ENCODE measurements at regions not wholly inside any gene's neighbourhood (a gene's known extent, or its start where the extent isn't known, plus 50 kb on each side); places are given as distances from the start of the nearest gene placed in this dataset.
"Not testable (repeated sequence)": the region's sequence is repeated elsewhere in the genome, so short reads cannot be mapped to it uniquely, and the experiment has no call there.

DNA sequence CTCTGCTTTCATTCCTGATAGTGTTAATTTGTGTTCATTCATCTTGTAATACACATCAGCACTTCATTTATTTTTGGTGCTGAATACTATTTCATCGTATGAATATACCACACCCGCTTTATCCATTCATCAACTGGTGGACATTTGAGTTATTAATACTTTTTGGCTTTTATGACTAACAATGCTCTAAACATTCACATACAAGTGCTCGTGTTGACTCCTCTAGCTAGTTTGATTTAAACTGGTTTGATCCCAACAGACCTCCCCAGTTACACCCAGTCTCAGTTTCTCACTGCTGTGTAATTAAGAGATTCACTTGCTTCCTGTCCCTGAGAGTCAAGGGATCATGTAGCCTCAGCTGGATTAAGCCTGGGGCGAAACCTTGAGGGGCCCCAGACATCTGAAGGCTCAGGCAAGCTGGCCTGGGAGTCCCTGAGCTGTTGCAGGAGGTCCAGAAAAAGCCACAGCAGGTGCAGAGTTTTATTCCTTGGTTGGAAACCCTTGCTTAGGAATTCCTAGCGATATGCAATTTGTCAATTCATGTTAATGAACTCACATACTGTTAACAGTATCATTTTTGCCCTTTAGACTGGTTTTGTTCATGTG, 52.8 kb upstream of the CLDN24 start:
- no peak overlapping the region for H3K4me3 ChIP-seq (ENCODE audit: low read depth, low read length)
- DNase-seq (ENCODE audit: low read depth) = no peak
- TF ChIP-seq, protein P1, sequence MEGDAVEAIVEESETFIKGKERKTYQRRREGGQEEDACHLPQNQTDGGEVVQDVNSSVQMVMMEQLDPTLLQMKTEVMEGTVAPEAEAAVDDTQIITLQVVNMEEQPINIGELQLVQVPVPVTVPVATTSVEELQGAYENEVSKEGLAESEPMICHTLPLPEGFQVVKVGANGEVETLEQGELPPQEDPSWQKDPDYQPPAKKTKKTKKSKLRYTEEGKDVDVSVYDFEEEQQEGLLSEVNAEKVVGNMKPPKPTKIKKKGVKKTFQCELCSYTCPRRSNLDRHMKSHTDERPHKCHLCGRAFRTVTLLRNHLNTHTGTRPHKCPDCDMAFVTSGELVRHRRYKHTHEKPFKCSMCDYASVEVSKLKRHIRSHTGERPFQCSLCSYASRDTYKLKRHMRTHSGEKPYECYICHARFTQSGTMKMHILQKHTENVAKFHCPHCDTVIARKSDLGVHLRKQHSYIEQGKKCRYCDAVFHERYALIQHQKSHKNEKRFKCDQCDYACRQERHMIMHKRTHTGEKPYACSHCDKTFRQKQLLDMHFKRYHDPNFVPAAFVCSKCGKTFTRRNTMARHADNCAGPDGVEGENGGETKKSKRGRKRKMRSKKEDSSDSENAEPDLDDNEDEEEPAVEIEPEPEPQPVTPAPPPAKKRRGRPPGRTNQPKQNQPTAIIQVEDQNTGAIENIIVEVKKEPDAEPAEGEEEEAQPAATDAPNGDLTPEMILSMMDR (conservative IDR thresholded peaks at IDR 0.05; ENCODE audit: low read depth, low read length) = no peak

DNA sequence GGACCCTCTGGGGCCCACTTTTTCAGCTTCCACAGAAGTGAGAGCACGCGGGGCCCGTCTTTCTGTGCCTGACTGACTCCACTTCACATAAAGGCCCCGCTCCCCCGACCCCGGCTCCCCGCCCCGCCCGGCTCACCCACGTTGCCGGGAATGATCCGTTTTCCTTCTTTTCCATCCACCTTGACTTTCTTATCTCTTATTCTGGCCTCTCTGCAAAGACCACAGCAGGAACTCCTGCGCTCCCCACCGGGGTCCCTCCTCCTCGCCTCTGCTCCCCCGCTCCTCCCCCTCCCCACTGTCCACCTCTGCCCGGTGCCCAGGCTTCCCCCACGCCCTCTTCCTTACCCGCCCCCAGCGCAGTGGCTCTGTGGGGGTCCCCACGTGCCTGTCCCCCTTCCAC, 54.2 kb upstream of the CLDN24 start:
- TF ChIP-seq, protein P1 (conservative IDR thresholded peaks at IDR 0.05; ENCODE audit: low read depth, low read length) = no peak

GRCh38 chr4:183377491-183377890, 55.3 kb upstream of the CLDN24 start:
- H3K4me3 ChIP-seq (ENCODE audit: low read depth, low read length) = no peak overlapping the region
- no peak for DNase-seq (ENCODE audit: low read depth)
- TF ChIP-seq, protein P1 (conservative IDR thresholded peaks at IDR 0.05; ENCODE audit: low read depth, low read length) = no peak

More for the DNA sequence above, 54.2 kb upstream of the CLDN24 start:
- no peak for DNase-seq (ENCODE audit: low read depth)
- H3K4me3 ChIP-seq (ENCODE audit: low read depth, low read length) = peak overlapping the region; percentile 36

DNA sequence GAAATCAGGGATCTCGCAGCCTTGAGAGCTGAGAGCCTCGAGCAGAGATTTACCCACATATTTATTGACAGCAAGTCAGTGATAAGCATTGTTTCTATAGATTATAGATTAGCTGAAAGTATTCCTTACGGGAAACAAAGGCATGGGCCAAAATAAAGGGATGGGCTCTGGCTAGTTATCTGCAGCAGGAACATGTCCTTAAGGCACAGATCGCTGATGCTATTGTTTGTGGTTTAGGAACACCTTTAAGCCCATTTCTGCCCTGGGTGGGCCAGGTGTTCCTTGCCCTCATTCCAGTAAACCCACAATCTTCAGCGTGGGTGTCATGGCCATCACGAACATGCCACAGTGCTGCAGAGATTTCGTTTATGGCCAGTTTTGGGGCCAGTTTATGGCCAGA, 56.1 kb upstream of the CLDN24 start:
- H3K4me3 ChIP-seq (ENCODE audit: low read depth, low read length); DNase-seq (ENCODE audit: low read depth): not testable (repeated sequence)

DNA sequence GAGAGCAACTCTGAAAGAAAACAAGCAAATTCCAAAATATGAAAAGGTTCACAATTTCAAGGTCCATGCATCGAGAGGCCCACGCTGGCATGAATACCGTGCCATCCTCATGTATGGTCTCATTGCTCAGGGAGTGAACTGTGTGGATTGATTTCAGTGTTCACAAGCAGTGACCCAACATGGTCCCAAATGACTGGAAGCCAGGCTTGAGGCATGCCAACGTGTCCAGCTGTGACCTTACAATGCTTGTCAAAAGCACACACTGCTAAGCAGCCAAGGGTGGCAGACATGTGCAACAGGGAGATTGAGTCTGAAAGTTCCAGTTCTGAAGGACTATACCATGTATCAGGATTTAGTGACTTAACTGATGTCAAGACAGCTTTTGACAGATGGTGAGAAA, 58.7 kb upstream of the CLDN24 start:
- no peak overlapping the region for H3K4me3 ChIP-seq (ENCODE audit: low read depth, low read length)
- DNase-seq (ENCODE audit: low read depth) = no peak
- TF ChIP-seq, protein P1 (conservative IDR thresholded peaks at IDR 0.05; ENCODE audit: low read depth, low read length) = no peak

DNA sequence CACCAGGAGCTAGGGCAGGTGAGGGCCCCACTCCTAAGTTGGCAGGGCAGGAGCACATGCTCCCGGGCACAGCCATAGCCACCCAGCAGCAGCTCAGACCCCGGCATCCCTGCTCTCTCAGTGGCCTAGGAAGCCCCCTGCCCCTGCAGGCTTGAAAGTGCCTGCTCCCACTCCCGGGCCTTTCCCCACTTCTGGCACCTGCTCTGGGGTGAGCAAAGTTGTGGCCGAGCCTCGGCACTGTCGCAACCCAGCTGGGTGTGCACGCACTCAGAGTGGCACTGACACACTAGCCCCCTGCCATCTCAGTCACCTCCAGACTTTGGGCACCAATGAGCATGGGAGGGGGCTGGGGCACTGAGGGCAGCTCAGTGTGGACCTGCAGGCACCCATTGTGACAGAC, 60.8 kb upstream of the CDKN2AIP start:
- DNase-seq (ENCODE audit: low read depth) = no peak
- TF ChIP-seq, protein P1 (conservative IDR thresholded peaks at IDR 0.05; ENCODE audit: low read depth, low read length) = no peak
- no peak overlapping the region for H3K4me3 ChIP-seq (ENCODE audit: low read depth, low read length)

- TF ChIP-seq, protein P1 (conservative IDR thresholded peaks at IDR 0.05; ENCODE audit: low read depth, low read length) = no peak
- DNase-seq (ENCODE audit: low read depth) = no peak
- no peak overlapping the region for H3K4me3 ChIP-seq (ENCODE audit: low read depth, low read length)
Observed at GRCh38 chr4:183384516-183384915, 59.9 kb upstream of the CDKN2AIP start.

All from epithelial cell of proximal tubule (primary cell).